ENCODE measurements at regions not wholly inside any gene's neighbourhood (a gene's known extent, or its start where the extent isn't known, plus 50 kb on each side); places are given as distances from the start of the nearest gene placed in this dataset.

GRCh38 chr1:187226396-187226795 is 397.6 kb downstream of the PLA2G4A start:
- no peak for TF ChIP-seq CTCF (conservative IDR thresholded peaks at IDR 0.05; ENCODE audit: low read depth in 2 of 2)
- TF ChIP-seq EZH2 (IDR thresholded peaks at IDR 0.05; ENCODE audit: low read depth, unreplicated experiment), result no peak
- TF ChIP-seq POLR2AphosphoS5 (IDR thresholded peaks at IDR 0.05; ENCODE audit: low read depth), result no peak
- TF ChIP-seq REST (IDR thresholded peaks at IDR 0.05; ENCODE audit: unreplicated experiment), result no peak
- TF ChIP-seq ZNF462 (CRISPR knock-in tag; IDR thresholded peaks at IDR 0.05), result no peak
- TF ChIP-seq ZNF114 (CRISPR knock-in tag; IDR thresholded peaks at IDR 0.05), result no peak
- no peak for TF ChIP-seq ZNF331 (CRISPR knock-in tag; IDR thresholded peaks at IDR 0.05; ENCODE audit: low read depth)
- TF ChIP-seq EZH2phosphoT487 (IDR thresholded peaks at IDR 0.05; ENCODE audit: unreplicated experiment), result no peak
- no peak for TF ChIP-seq JUNB (IDR thresholded peaks at IDR 0.05; ENCODE audit: unreplicated experiment)
- no peak for TF ChIP-seq CREB1 (CRISPR knock-in tag; IDR thresholded peaks at IDR 0.05; ENCODE audit: low read depth)
- TF ChIP-seq ETS1 (IDR thresholded peaks at IDR 0.05), result no peak
- TF ChIP-seq NANOG (IDR thresholded peaks at IDR 0.05; ENCODE audit: borderline replicate concordance), result no peak
- no peak for TF ChIP-seq STAT1 (IDR thresholded peaks at IDR 0.05; ENCODE audit: unreplicated experiment)

Data from GM23338 (cell line).